ENCODE measurements at regions not wholly inside any gene's neighbourhood (a gene's known extent, or its start where the extent isn't known, plus 50 kb on each side); places are given as distances from the start of the nearest gene placed in this dataset.

DNA sequence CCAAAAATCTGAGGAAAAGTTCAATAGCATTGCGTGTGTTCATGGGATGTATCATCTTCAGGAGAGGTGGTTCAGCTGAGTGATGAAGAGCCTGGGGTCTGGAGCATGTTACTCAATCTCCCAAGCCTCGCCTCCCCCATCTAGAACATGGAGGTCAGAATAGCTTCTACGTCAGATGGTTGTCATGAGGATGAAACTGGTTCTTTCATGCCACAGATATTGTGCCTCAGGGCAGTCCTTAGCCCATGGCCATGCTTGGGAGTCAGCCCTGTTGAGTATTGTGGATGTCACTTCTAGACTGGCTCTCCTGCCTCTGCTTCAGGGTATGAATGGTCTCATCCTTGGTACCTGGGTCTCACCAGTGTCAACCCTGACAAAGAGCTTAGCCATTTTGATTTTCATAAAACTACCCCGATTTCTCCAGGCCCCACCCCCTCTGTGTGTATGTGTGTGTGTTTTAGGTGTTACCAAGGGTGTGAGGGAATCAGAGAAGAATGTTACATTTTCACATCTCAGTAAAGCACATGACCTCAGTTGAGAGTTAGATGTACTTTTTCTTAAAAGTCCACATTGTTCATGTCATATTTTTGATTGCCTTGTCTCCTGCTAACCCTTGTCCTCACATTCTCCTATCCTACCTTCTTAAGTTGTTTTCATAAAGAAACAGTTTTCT is 97.8 kb upstream of the CD180 start:
- CTCF ChIA-PET, result interaction anchor here (0.9 kb wide), 1 partner anchor 978 kb away, joined by 3 read pairs; no protein-coding TSS in a partner anchor

More for the DNA sequence above, 97.8 kb upstream of the CD180 start:
- H3K9me1 ChIP-seq (replicated peaks; ENCODE audit: control insufficient read depth, extremely low read depth, insufficient read depth, low read length), result no peaks in the 10 kb centered on the region
- BruUV-seq (replicated peaks), result no TSS peak
- no peaks in the 10 kb centered on the region for H3K36me3 ChIP-seq (ENCODE audit: control insufficient read depth in 2 of 2, extremely low read depth in 1 of 2, insufficient read depth in 2 of 2, low read length in 2 of 2)
- no peak overlapping the region for H3K4me3 ChIP-seq (replicated peaks in 1 of 3; ENCODE audit: insufficient read depth in 1 of 3, low read depth in 1 of 3, low read length in 3 of 3)
- H3K79me2 ChIP-seq (ENCODE audit: control insufficient read depth, insufficient read depth, low read length), result no peaks in the 10 kb centered on the region
- no peak for DNase-seq (ENCODE audit: low read depth, low spot score)
- dilution Hi-C loops (cut with MboI; ENCODE audit: extremely low pct_ligation_motif_present, low sequenced_read_pairs) (no loop called here), intact Hi-C loops (cut with micrococcal nuclease) (no loop called here)
- POLR2A ChIA-PET, result no interaction called here
- H2AFZ ChIP-seq (ENCODE audit: low read depth, low read length), result no peak overlapping the region
- TF ChIP-seq POLR2A (IDR thresholded peaks at IDR 0.05; ENCODE audit: low read depth, low read length) (no peak), JUN (IDR thresholded peaks at IDR 0.05; ENCODE audit: borderline replicate concordance, insufficient read depth, insufficient read length, low read depth) (no peak), POLR2AphosphoS5 (IDR thresholded peaks at IDR 0.05; ENCODE audit: insufficient read depth, low read depth, low read length) (no peak), GATA2 (IDR thresholded peaks at IDR 0.05; ENCODE audit: insufficient read depth, insufficient read length, low read depth, low read length) (no peak), FOS (IDR thresholded peaks at IDR 0.05; ENCODE audit: borderline replicate concordance, insufficient read depth, low read length) (no peak), MYC (IDR thresholded peaks at IDR 0.05; ENCODE audit: low read depth, low read length) (no peak), EZH2 (IDR thresholded peaks at IDR 0.05; ENCODE audit: borderline replicate concordance, low read depth, low read length, severe bottlenecking) (no peak)
- TF ChIP-seq, protein P1, sequence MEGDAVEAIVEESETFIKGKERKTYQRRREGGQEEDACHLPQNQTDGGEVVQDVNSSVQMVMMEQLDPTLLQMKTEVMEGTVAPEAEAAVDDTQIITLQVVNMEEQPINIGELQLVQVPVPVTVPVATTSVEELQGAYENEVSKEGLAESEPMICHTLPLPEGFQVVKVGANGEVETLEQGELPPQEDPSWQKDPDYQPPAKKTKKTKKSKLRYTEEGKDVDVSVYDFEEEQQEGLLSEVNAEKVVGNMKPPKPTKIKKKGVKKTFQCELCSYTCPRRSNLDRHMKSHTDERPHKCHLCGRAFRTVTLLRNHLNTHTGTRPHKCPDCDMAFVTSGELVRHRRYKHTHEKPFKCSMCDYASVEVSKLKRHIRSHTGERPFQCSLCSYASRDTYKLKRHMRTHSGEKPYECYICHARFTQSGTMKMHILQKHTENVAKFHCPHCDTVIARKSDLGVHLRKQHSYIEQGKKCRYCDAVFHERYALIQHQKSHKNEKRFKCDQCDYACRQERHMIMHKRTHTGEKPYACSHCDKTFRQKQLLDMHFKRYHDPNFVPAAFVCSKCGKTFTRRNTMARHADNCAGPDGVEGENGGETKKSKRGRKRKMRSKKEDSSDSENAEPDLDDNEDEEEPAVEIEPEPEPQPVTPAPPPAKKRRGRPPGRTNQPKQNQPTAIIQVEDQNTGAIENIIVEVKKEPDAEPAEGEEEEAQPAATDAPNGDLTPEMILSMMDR (IDR thresholded peaks at IDR 0.05; ENCODE audit: extremely low read depth in 1 of 2, insufficient read depth in 1 of 2, low read depth in 1 of 2, low read length in 2 of 2), result no peak
- TF ChIP-seq, protein P2, sequence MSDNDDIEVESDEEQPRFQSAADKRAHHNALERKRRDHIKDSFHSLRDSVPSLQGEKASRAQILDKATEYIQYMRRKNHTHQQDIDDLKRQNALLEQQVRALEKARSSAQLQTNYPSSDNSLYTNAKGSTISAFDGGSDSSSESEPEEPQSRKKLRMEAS (IDR thresholded peaks at IDR 0.05; ENCODE audit: insufficient read depth, insufficient read length), result no peak
- no peaks in the 10 kb centered on the region for H4K20me1 ChIP-seq (replicated peaks; ENCODE audit: control insufficient read depth, extremely low read depth, insufficient read depth, low read length)
- no peak overlapping the region for H3K4me2 ChIP-seq (ENCODE audit: insufficient read depth, low read length)
- no peak overlapping the region for H3K27ac ChIP-seq (ENCODE audit: insufficient read depth, low read depth, low read length)
- H3K27me3 ChIP-seq (ENCODE audit: control insufficient read depth in 2 of 2, insufficient read depth in 2 of 2, low read length in 2 of 2), result no peaks in the 10 kb centered on the region
- no peak overlapping the region for H3K9ac ChIP-seq (replicated peaks; ENCODE audit: extremely low read depth, insufficient read depth, low read length)
- no peaks in the 10 kb centered on the region for H3K4me1 ChIP-seq (ENCODE audit: control insufficient read depth, extremely low read depth, insufficient read depth, low read length)
- FAIRE-seq, result no peak
- H3K9me3 ChIP-seq (replicated peaks; ENCODE audit: control insufficient read depth, insufficient read depth, low read length), result no peaks in the 10 kb centered on the region

Data from endothelial cell of umbilical vein (primary cell).